Left ventricle myocardium inferior (tissue), 1 donor: ENCODE measurements at regions not wholly inside any gene's neighbourhood (a gene's known extent, or its start where the extent isn't known, plus 50 kb on each side); places are given as distances from the start of the nearest gene placed in this dataset.

Experiments used
- DNase-seq: peaks from one replicate; pipeline ENCODE4 v3.0.0-alpha.2; 2020
- H3K27ac ChIP-seq: fragments of 200-600 bp; replicated peaks from 2 replicates; pipeline ENCODE4 v1.8.0; 2021
- H3K27me3 ChIP-seq: fragments of 200-600 bp; 2 replicates; pipeline ENCODE4 v1.8.0; 2021; ENCODE audit warnings: low read depth
- H3K36me3 ChIP-seq: fragments of 200-600 bp; 2 replicates; pipeline ENCODE4 v1.8.0; 2021
- H3K4me1 ChIP-seq: fragments of 200-600 bp; 2 replicates; pipeline ENCODE4 v1.8.0; 2021
- H3K4me3 ChIP-seq: fragments of 200-600 bp; 2 replicates; pipeline ENCODE4 v1.8.0; 2021; ENCODE audit warnings: mild to moderate bottlenecking, moderate library complexity
- H3K9me3 ChIP-seq: fragments of 200-600 bp; replicated peaks from 2 replicates; pipeline ENCODE4 v1.8.0; 2021
- CTCF ChIP-seq: fragments of 200-600 bp; IDR thresholded peaks from 2 replicates; pipeline ENCODE4 v1.8.0; 2021; ENCODE audit warnings: antibody characterized with exemption, mild to moderate bottlenecking, borderline replicate concordance
- intact Hi-C: fragments of 100-400 bp; cut with micrococcal nuclease; formaldehyde crosslinking; loops from one replicate; pipeline ENCODE4 v1.11.0; 2022
- donor health status: DM: no; HTN: yes; CAD: no; lungs with severe emphysema.

GRCh38 chr14:71636820-71637471 is 295.3 kb upstream of the RGS6 start:
- H3K4me3 ChIP-seq: peak overlapping the region; percentile 38
- TF ChIP-seq CTCF: no peak
- no peaks in the 10 kb centered on the region for H3K4me1 ChIP-seq

GRCh38 chr14:71638523-71639196 is 293.6 kb upstream of the RGS6 start:
- no peaks in the 10 kb centered on the region for H3K27me3 ChIP-seq
- H3K27ac ChIP-seq: no peak overlapping the region
- H3K9me3 ChIP-seq: peaks cover 33% of the 10 kb centered on the region
- no peaks in the 10 kb centered on the region for H3K4me1 ChIP-seq
- DNase-seq: no peak
- H3K4me3 ChIP-seq: no peak overlapping the region
- intact Hi-C loops: no loop called here
- H3K36me3 ChIP-seq: peaks cover 16% of the 10 kb centered on the region
- no peak for TF ChIP-seq CTCF

More at GRCh38 chr14:71636820-71637471, 295.3 kb upstream of the RGS6 start:
- Histone ChIP-seq H3K27me3 (no peaks in the 10 kb centered on the region), H3K9me3 (peaks cover 19% of the 10 kb centered on the region), H3K27ac (peak overlapping the region; percentile 18), H3K36me3 (peaks cover 9% of the 10 kb centered on the region)
- no peak for DNase-seq
- intact Hi-C loops: no loop called here

- H3K36me3 ChIP-seq: peaks cover 9% of the 10 kb centered on the region
- H3K4me1 ChIP-seq: no peaks in the 10 kb centered on the region
- H3K4me3 ChIP-seq: no peak overlapping the region
- H3K27ac ChIP-seq: no peak overlapping the region
- no peak for TF ChIP-seq CTCF
- peaks cover 42% of the 10 kb centered on the region for H3K9me3 ChIP-seq
- no peak for DNase-seq
- intact Hi-C loops: no loop called here
- no peaks in the 10 kb centered on the region for H3K27me3 ChIP-seq
Measured at GRCh38 chr14:71642715-71643114, 289.5 kb upstream of the RGS6 start.

- intact Hi-C loops: no loop called here
- no peak overlapping the region for H3K27ac ChIP-seq
- H3K27me3 ChIP-seq: no peaks in the 10 kb centered on the region
- H3K36me3 ChIP-seq: peaks cover 9% of the 10 kb centered on the region
- H3K4me3 ChIP-seq: no peak overlapping the region
- peaks cover 42% of the 10 kb centered on the region for H3K9me3 ChIP-seq
- DNase-seq: no peak
- H3K4me1 ChIP-seq: no peaks in the 10 kb centered on the region
- no peak for TF ChIP-seq CTCF
Measured at GRCh38 chr14:71645656-71646055, 286.6 kb upstream of the RGS6 start.

GRCh38 chr14:71646518-71646917 is 285.7 kb upstream of the RGS6 start:
- TF ChIP-seq CTCF: no peak
- peaks cover 7% of the 10 kb centered on the region for H3K4me1 ChIP-seq
- H3K4me3 ChIP-seq: no peak overlapping the region
- peaks cover 9% of the 10 kb centered on the region for H3K36me3 ChIP-seq
- intact Hi-C loops: no loop called here
- DNase-seq: no peak
- H3K27me3 ChIP-seq: no peaks in the 10 kb centered on the region
- H3K27ac ChIP-seq: no peak overlapping the region
- peaks cover 39% of the 10 kb centered on the region for H3K9me3 ChIP-seq
